HL-60 (cell line): ENCODE measurements at regions not wholly inside any gene's neighbourhood (a gene's known extent, or its start where the extent isn't known, plus 50 kb on each side); places are given as distances from the start of the nearest gene placed in this dataset.

Experiments
- DNase-seq, 2 experiments: peaks; one replicate each; pipeline ENCODE4 v3.0.0-alpha.2; 2010 to 2020; ENCODE audit warnings: low read depth in 1 of 2, low spot score in 1 of 2
- H3K27ac ChIP-seq: fragments of 250-450 bp; sonication (Bioruptor Pico); replicated peaks from 2 replicates; pipeline ENCODE4 v1.5.1; 2020; ENCODE audit warnings: mild to moderate bottlenecking, moderate library complexity
- H3K27me3 ChIP-seq: fragments of 250-450 bp; sonication (Bioruptor Pico); 2 replicates; pipeline ENCODE4 v1.5.1; 2021; ENCODE audit warnings: mild to moderate bottlenecking, moderate library complexity; ENCODE audit not compliant: insufficient read depth, poor library complexity, severe bottlenecking
- H3K4me3 ChIP-seq: replicated peaks from 2 replicates; pipeline ENCODE4 v1.5.1; 2011; ENCODE audit warnings: mild to moderate bottlenecking, control low read depth, low read length; ENCODE audit not compliant: insufficient read depth
- CTCF ChIP-seq: IDR thresholded peaks from one replicate; pipeline ENCODE4 v1.5.1; 2011; ENCODE audit warnings: low read length, control low read depth, inconsistent platforms; ENCODE audit not compliant: insufficient read depth
- GABPA ChIP-seq: IDR thresholded peaks from 2 replicates; pipeline ENCODE4 v1.6.1; 2012; ENCODE audit warnings: low read depth
- POLR2AphosphoS5 ChIP-seq: IDR thresholded peaks from 2 replicates; pipeline ENCODE4 v1.6.1; 2012; ENCODE audit warnings: low read depth
- SPI1 ChIP-seq: IDR thresholded peaks from 2 replicates; pipeline ENCODE4 v1.6.1; 2012; ENCODE audit warnings: low read depth, mild to moderate bottlenecking, borderline replicate concordance
- TF ChIP-seq, protein P1 (sequence below): IDR thresholded peaks from 2 replicates; pipeline ENCODE4 v1.6.1; 2012; ENCODE audit warnings: low read depth; ENCODE audit not compliant: insufficient replicate concordance

GRCh38 chr5:67795781-67796477 lies 419.6 kb upstream of the PIK3R1 start:
- no peak for DNase-seq
- no peak overlapping the region for H3K4me3 ChIP-seq
- H3K27ac ChIP-seq: no peak overlapping the region
- H3K27me3 ChIP-seq: no peaks in the 10 kb centered on the region
- TF ChIP-seq GABPA: no peak
- TF ChIP-seq POLR2AphosphoS5: no peak
- TF ChIP-seq, protein P1, sequence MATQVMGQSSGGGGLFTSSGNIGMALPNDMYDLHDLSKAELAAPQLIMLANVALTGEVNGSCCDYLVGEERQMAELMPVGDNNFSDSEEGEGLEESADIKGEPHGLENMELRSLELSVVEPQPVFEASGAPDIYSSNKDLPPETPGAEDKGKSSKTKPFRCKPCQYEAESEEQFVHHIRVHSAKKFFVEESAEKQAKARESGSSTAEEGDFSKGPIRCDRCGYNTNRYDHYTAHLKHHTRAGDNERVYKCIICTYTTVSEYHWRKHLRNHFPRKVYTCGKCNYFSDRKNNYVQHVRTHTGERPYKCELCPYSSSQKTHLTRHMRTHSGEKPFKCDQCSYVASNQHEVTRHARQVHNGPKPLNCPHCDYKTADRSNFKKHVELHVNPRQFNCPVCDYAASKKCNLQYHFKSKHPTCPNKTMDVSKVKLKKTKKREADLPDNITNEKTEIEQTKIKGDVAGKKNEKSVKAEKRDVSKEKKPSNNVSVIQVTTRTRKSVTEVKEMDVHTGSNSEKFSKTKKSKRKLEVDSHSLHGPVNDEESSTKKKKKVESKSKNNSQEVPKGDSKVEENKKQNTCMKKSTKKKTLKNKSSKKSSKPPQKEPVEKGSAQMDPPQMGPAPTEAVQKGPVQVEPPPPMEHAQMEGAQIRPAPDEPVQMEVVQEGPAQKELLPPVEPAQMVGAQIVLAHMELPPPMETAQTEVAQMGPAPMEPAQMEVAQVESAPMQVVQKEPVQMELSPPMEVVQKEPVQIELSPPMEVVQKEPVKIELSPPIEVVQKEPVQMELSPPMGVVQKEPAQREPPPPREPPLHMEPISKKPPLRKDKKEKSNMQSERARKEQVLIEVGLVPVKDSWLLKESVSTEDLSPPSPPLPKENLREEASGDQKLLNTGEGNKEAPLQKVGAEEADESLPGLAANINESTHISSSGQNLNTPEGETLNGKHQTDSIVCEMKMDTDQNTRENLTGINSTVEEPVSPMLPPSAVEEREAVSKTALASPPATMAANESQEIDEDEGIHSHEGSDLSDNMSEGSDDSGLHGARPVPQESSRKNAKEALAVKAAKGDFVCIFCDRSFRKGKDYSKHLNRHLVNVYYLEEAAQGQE: no peak
- no peak for TF ChIP-seq CTCF
- no peak for TF ChIP-seq SPI1

DNA sequence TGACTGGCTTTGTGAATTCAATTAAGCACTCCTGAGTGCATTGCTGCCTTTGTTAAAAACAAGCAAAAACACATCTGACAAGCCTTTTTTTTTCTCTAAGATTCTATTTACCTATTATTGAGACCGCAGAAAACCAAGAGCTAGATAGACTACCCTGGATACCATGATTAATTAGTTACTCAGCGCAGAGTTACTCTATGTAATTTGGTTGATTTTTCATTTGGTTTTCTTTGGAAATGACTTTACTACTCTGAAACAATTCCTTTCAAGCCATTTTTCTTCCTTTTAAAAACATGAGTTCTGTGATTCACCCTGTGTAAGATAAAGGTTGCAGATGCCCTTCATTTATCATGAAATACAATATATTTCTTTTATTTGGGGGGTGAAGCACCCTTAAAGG lies 421.6 kb upstream of the PIK3R1 start:
- no peaks in the 10 kb centered on the region for H3K27me3 ChIP-seq
- no peak overlapping the region for H3K4me3 ChIP-seq
- no peak for DNase-seq
- H3K27ac ChIP-seq: no peak overlapping the region
- TF ChIP-seq GABPA: no peak
- no peak for TF ChIP-seq CTCF
- no peak for TF ChIP-seq POLR2AphosphoS5
- TF ChIP-seq, protein P1: no peak
- TF ChIP-seq SPI1: no peak

DNA sequence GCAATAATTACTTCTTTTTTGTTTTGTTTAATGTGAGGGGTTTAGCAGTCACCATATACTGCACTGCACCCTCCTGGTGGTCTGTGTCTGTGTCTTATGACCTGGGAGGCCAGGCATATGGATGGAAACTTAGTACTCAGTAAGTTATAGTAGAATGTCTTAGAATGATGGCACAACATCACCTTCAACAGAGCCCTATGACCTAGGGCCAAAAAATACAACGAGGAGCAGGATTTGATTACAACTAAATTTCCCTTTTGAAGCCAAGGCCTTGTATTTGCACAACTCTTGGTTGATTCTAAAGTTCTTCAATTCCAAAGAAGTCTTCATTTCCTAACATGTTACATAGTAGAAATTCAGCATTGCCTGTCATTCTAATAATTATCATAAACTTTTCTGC lies 422.1 kb upstream of the PIK3R1 start:
- TF ChIP-seq, protein P1: no peak
- TF ChIP-seq POLR2AphosphoS5 (no peak), SPI1 (no peak), CTCF (no peak), GABPA (no peak)

More for the DNA sequence above, 422.1 kb upstream of the PIK3R1 start:
- H3K27ac ChIP-seq: no peak overlapping the region
- no peak overlapping the region for H3K4me3 ChIP-seq
- no peaks in the 10 kb centered on the region for H3K27me3 ChIP-seq
- no peak for DNase-seq
